IPS-18a (cell line): ENCODE measurements at regions not wholly inside any gene's neighbourhood (a gene's known extent, or its start where the extent isn't known, plus 50 kb on each side); places are given as distances from the start of the nearest gene placed in this dataset.

Experiments
- H3K27ac ChIP-seq: one replicate; pipeline ENCODE4 v1.5.1; 2013; ENCODE audit warnings: low read length
- H3K27me3 ChIP-seq: one replicate; pipeline ENCODE4 v1.6.1; 2013; ENCODE audit warnings: mild to moderate bottlenecking, low read length; ENCODE audit not compliant: control insufficient read depth, insufficient read depth
- H3K36me3 ChIP-seq: one replicate; pipeline ENCODE4 v1.6.1; 2013; ENCODE audit warnings: low read depth, low read length; ENCODE audit not compliant: control insufficient read depth
- H3K4me1 ChIP-seq: one replicate; pipeline ENCODE4 v1.6.1; 2013; ENCODE audit warnings: low read depth, low read length; ENCODE audit not compliant: control insufficient read depth
- H3K4me3 ChIP-seq: one replicate; pipeline ENCODE4 v1.5.1; 2013; ENCODE audit warnings: low read length
- H3K9ac ChIP-seq: one replicate; pipeline ENCODE4 v1.6.1; 2013; ENCODE audit warnings: mild to moderate bottlenecking, low read length, moderate library complexity
- H3K9me3 ChIP-seq: one replicate; pipeline ENCODE4 v1.6.1; 2013; ENCODE audit warnings: low read depth, low read length; ENCODE audit not compliant: control insufficient read depth

DNA sequence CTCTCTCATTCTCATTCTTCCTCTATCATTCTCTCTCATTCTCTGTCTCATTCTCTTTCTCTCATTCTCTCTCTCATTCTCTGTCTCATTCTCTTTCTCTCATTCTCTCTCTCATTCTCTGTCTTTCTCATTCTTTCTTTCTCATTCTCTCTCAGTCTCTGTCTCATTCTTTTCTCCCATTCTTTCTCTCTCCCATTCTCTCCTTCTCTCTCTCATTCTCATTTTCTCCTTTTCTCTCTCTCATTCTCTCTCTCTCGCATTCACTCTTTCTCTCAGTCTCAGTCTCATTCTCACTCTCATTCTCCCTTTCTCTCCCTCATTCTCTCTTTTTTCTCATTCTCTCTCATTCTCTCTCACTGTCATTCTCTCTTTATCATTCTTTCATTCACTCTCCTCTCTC, 152.0 kb upstream of the UQCRFS1 start:
- H3K9me3 ChIP-seq: no peaks in the 10 kb centered on the region
- H3K36me3 ChIP-seq: no peaks in the 10 kb centered on the region
- H3K27ac ChIP-seq: no peak overlapping the region
- no peak overlapping the region for H3K9ac ChIP-seq
- H3K4me3 ChIP-seq: no peak overlapping the region
- H3K27me3 ChIP-seq: peaks cover 20% of the 10 kb centered on the region
- peaks cover 26% of the 10 kb centered on the region for H3K4me1 ChIP-seq

GRCh38 chr19:29365836-29366417, 153.0 kb upstream of the UQCRFS1 start:
- no peaks in the 10 kb centered on the region for H3K9me3 ChIP-seq
- peaks cover 20% of the 10 kb centered on the region for H3K27me3 ChIP-seq
- no peak overlapping the region for H3K4me3 ChIP-seq
- no peak overlapping the region for H3K27ac ChIP-seq
- H3K9ac ChIP-seq: no peak overlapping the region
- H3K36me3 ChIP-seq: no peaks in the 10 kb centered on the region
- peaks cover 26% of the 10 kb centered on the region for H3K4me1 ChIP-seq

- Histone ChIP-seq H3K36me3 (no peaks in the 10 kb centered on the region), H3K27ac (no peak overlapping the region), H3K9ac (no peak overlapping the region), H3K9me3 (no peaks in the 10 kb centered on the region), H3K4me3 (no peak overlapping the region), H3K27me3 (peaks cover 20% of the 10 kb centered on the region), H3K4me1 (peaks cover 26% of the 10 kb centered on the region)
These were observed 153.8 kb upstream of the UQCRFS1 start for GRCh38 chr19:29366757-29367156.

DNA sequence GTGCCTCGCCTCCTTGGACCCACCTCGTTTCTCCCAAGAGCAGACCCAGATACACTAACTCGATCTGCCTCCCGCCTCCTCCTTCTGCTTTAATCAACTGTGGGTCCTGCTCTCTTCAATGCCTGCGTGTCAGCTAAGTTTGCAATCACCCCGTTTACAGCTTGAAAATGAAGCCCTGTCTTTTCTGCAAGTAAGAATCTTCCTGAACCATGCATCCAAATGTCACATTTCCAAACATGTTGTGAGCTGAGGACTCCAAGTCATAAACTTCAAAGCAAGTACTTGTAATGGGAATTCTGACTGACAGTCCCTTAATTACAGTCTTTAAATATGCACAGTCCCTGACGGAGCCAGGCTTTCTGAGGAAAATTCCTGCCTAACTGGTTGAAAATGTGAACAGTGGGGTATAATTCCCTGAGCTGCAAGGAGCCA, 154.9 kb upstream of the UQCRFS1 start:
- H3K9me3 ChIP-seq: no peaks in the 10 kb centered on the region
- peaks cover 20% of the 10 kb centered on the region for H3K27me3 ChIP-seq
- H3K4me1 ChIP-seq: peaks cover 26% of the 10 kb centered on the region
- H3K27ac ChIP-seq: no peak overlapping the region
- H3K36me3 ChIP-seq: no peaks in the 10 kb centered on the region
- peak overlapping the region; percentile 10 for H3K4me3 ChIP-seq
- no peak overlapping the region for H3K9ac ChIP-seq

DNA sequence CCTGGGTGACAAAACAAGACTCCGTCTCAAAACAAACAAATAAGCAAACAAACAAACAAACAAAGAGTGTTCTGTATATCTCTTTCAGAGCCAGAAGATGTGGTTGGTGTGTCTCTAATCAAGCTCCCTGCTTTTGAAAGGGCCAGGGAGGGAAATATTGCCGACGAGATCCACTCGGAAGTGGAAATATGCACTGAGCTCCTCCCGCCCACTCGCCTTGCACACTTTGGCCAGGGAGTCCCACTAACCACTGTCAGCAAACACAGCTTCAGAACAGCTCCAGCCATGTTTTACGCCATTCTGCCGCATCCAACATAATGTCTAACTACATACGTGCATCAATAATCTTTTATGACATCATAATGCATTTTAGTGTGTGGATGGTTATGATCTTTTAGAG, 155.5 kb upstream of the VSTM2B start:
- Histone ChIP-seq H3K36me3 (no peaks in the 10 kb centered on the region), H3K4me3 (no peak overlapping the region), H3K4me1 (peaks cover 15% of the 10 kb centered on the region), H3K9me3 (no peaks in the 10 kb centered on the region), H3K27ac (no peak overlapping the region), H3K27me3 (peaks cover 12% of the 10 kb centered on the region), H3K9ac (no peak overlapping the region)

DNA sequence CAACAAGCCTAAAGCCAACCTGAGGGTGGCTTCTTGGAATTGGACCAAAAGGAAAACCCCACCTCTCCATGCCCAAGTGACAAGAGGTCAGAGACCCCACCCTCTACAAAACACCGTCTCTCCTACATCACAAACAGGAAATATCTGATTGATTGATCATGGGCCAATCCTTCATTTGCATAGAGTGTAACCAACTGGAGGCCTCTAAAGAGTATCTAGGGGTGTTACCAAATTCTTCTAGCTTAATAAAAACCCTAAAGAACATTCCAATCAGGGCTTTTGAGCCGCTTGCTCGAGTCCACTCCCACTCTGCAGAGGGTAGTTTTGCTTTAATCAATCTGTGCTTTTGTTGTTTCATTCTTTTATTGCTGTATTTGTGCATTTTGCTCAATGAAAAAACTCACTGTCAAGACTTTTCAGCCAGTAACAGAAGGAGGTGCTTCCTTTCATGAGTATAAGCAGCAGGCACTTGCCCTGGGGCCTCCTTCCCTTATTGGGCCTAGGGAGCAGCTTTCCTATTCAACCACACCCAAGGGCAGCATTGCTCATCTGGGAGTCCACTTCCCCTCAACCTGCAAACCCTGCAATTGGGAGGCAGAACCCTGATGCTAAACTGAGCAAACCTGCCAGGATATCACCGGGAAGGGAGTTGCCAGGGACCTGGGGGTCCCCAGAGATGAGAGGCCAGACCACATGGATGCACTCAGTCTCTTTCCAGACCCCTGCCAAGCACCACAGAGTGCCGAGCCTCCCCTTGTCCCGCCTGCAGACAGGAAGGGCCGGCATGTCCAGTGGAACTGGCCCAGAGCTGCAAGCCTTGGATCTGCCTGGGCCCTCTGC, 154.3 kb upstream of the VSTM2B start:
- H3K27ac ChIP-seq: no peak overlapping the region
- no peaks in the 10 kb centered on the region for H3K9me3 ChIP-seq
- no peak overlapping the region for H3K4me3 ChIP-seq
- H3K27me3 ChIP-seq: peaks cover 8% of the 10 kb centered on the region
- no peak overlapping the region for H3K9ac ChIP-seq
- H3K4me1 ChIP-seq: peaks cover 13% of the 10 kb centered on the region
- H3K36me3 ChIP-seq: no peaks in the 10 kb centered on the region

DNA sequence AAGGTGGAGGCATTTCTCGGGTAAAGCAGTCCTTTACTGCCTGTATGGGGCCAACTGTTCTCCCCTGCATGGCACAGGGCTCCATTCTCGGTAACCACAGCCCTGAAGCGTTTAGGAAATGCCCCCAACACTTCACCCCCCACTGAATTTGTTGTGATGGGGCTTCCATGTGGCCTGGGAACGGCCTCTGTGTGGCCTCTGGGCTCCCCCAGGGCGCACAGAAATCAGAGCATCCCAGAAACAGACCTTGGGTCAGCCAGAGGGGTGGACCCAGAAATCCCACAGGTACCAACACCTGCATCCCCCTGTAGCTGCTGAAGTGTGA, 153.7 kb upstream of the VSTM2B start:
- peaks cover 5% of the 10 kb centered on the region for H3K27me3 ChIP-seq

DNA sequence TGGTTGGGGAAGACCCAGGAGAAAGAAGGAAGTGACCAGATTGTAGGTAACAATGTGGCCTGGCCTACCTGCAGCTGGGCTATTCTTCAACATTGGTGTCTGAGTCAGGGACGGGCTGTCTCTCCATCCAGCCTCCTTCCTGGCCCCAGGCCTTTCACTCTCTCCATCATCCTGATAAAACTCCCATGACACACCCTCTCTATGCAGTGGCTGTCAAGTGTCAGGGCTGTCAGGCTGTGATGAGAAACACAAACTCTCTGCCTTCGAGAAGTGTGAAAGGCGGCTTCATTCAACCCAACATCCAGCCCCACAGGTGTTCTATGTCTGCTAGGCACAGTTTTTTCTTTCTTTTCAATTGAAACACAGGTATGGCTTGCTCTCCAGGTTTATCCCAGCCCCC, 153.3 kb upstream of the VSTM2B start:
- Histone ChIP-seq H3K9ac (no peak overlapping the region), H3K9me3 (no peaks in the 10 kb centered on the region), H3K27ac (no peak overlapping the region), H3K4me1 (peaks cover 12% of the 10 kb centered on the region), H3K4me3 (no peak overlapping the region), H3K27me3 (peaks cover 1% of the 10 kb centered on the region), H3K36me3 (no peaks in the 10 kb centered on the region)

More for the DNA sequence above, 153.7 kb upstream of the VSTM2B start:
- Histone ChIP-seq H3K4me3 (no peak overlapping the region), H3K4me1 (peaks cover 13% of the 10 kb centered on the region), H3K9ac (no peak overlapping the region), H3K27ac (no peak overlapping the region), H3K9me3 (no peaks in the 10 kb centered on the region), H3K36me3 (no peaks in the 10 kb centered on the region)

DNA sequence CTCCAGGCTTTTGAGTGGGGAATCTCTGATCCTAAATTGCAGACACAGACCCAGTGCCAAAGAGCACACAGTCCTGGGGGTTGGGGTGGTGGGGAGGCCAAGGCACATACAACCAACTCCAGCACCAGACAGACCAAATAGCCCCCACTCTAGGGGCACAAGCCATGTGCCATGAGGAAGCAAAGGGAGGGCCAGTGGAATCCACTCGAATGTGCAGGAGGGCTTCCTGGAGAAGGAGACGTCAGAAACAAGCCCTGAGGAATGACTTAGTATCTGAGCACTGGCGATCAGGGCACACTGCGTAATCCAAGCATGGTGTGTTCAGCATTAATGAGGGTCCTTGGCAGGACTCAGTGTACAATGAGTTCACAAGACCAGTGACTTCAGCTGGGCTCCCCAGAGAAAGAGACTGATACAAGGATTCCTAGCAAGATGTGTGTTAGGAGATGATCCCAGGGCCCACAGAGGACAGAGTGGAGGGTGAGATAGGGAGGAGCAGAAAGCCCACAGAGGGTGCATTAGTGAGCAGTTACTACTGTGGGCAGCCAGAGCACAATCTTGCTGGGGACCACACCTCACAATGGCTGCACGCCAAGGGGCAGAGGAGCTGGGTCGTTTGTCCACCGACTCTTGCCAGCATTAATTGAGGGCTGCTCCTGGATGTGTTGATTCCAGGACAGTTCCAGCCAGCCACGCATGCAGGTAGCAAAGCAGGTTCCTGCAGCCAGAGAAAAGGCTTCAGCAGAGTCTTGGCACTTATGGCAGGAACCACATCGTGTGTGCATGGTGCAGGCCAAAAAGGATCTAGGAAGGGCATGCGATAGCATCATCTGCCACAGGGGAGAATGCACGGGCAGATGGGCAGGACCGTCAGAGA, 152.6 kb upstream of the VSTM2B start:
- no peak overlapping the region for H3K4me3 ChIP-seq
- H3K36me3 ChIP-seq: no peaks in the 10 kb centered on the region
- no peaks in the 10 kb centered on the region for H3K27me3 ChIP-seq
- no peak overlapping the region for H3K9ac ChIP-seq
- no peaks in the 10 kb centered on the region for H3K9me3 ChIP-seq
- H3K4me1 ChIP-seq: peaks cover 5% of the 10 kb centered on the region
- no peak overlapping the region for H3K27ac ChIP-seq

- H3K4me3 ChIP-seq: no peak overlapping the region
- no peak overlapping the region for H3K9ac ChIP-seq
- no peaks in the 10 kb centered on the region for H3K36me3 ChIP-seq
- no peaks in the 10 kb centered on the region for H3K4me1 ChIP-seq
- no peaks in the 10 kb centered on the region for H3K9me3 ChIP-seq
- H3K27ac ChIP-seq: no peak overlapping the region
- no peaks in the 10 kb centered on the region for H3K27me3 ChIP-seq
These were observed 150.2 kb upstream of the VSTM2B start for GRCh38 chr19:29375429-29376119.

- H3K27me3 ChIP-seq: no peaks in the 10 kb centered on the region
- H3K36me3 ChIP-seq: no peaks in the 10 kb centered on the region
- no peaks in the 10 kb centered on the region for H3K9me3 ChIP-seq
- no peak overlapping the region for H3K4me3 ChIP-seq
- H3K4me1 ChIP-seq: no peaks in the 10 kb centered on the region
- no peak overlapping the region for H3K27ac ChIP-seq
- H3K9ac ChIP-seq: no peak overlapping the region
These were observed 148.9 kb upstream of the VSTM2B start for GRCh38 chr19:29376855-29377354.
